ENCODE measurements at regions not wholly inside any gene's neighbourhood (a gene's known extent, or its start where the extent isn't known, plus 50 kb on each side); places are given as distances from the start of the nearest gene placed in this dataset.

DNA sequence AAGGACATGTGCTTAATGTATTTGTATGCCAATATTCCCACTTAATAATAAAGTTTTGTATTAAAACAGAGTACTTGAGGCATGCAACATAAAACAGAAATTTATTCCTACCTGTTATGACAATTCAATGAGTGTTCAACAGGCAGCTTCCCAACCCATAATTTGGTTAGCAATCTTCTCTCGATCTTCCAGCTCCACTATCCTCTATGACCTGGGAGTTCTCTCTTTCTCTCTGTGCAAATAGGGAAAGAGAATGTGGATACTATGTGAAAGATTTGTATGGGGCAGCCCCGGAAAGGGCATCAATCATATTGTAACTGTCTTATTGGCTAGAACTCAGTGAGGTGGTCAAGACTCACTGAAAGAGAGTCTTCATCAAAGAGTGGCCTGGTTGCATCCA lies 644.9 kb upstream of the PCDH20 start:
- TF ChIP-seq, protein P1, sequence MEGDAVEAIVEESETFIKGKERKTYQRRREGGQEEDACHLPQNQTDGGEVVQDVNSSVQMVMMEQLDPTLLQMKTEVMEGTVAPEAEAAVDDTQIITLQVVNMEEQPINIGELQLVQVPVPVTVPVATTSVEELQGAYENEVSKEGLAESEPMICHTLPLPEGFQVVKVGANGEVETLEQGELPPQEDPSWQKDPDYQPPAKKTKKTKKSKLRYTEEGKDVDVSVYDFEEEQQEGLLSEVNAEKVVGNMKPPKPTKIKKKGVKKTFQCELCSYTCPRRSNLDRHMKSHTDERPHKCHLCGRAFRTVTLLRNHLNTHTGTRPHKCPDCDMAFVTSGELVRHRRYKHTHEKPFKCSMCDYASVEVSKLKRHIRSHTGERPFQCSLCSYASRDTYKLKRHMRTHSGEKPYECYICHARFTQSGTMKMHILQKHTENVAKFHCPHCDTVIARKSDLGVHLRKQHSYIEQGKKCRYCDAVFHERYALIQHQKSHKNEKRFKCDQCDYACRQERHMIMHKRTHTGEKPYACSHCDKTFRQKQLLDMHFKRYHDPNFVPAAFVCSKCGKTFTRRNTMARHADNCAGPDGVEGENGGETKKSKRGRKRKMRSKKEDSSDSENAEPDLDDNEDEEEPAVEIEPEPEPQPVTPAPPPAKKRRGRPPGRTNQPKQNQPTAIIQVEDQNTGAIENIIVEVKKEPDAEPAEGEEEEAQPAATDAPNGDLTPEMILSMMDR (IDR thresholded peaks at IDR 0.05), result no peak
- no peak for TF ChIP-seq POLR2A (IDR thresholded peaks at IDR 0.05)
- no peak for TF ChIP-seq POLR2AphosphoS5 (IDR thresholded peaks at IDR 0.05)
- no peak for TF ChIP-seq EP300 (IDR thresholded peaks at IDR 0.05)

Measured in gastroesophageal sphincter (tissue), 3 donors.